MCF 10A (cell line): ENCODE measurements at regions not wholly inside any gene's neighbourhood (a gene's known extent, or its start where the extent isn't known, plus 50 kb on each side); places are given as distances from the start of the nearest gene placed in this dataset.

Source experiments
- BruUV-seq: library from RNA; stranded (reverse); fragments of 400-500 nt; replicated peaks from 2 replicates; lab custom pipeline; 2021; lab: Mats Ljungman, UMichigan
- CTCF ChIA-PET: fragments of 300-600 bp; sonication (Branson Sonifier 250); formaldehyde crosslinking; extraction: SDS; loops from one replicate; lab custom pipeline; 2021; ENCODE audit warnings: antibody characterized with exemption, inconsistent platforms; lab: Yijun Ruan, JAX
- POLR2A ChIA-PET: fragments of 300-600, 350-650 bp; sonication (Branson Sonifier 250); formaldehyde crosslinking; extraction: SDS; loops from one replicate; lab custom pipeline; 2020; ENCODE audit warnings: antibody characterized with exemption, inconsistent platforms; lab: Yijun Ruan, JAX
- DNase-seq: peaks from one replicate; pipeline ENCODE4 v3.0.0-alpha.2; 2018; ENCODE audit not compliant: unreplicated experiment
- H3K27ac Mint-ChIP-seq: one replicate; pipeline ENCODE4 v1.8.0; 2022; ENCODE audit warnings: mild to moderate bottlenecking, low read depth, mixed read lengths; ENCODE audit not compliant: unreplicated experiment
- H3K27me3 Mint-ChIP-seq: one replicate; pipeline ENCODE4 v1.8.0; 2022; ENCODE audit warnings: mixed read lengths; ENCODE audit not compliant: insufficient read depth, unreplicated experiment
- H3K36me3 Mint-ChIP-seq: one replicate; pipeline ENCODE4 v1.8.0; 2022; ENCODE audit warnings: mild to moderate bottlenecking, moderate library complexity, mixed read lengths; ENCODE audit not compliant: insufficient read depth, unreplicated experiment
- H3K4me1 Mint-ChIP-seq: one replicate; pipeline ENCODE4 v1.8.0; 2022; ENCODE audit warnings: mixed read lengths; ENCODE audit not compliant: insufficient read depth, unreplicated experiment
- H3K4me3 Mint-ChIP-seq: one replicate; pipeline ENCODE4 v1.8.0; 2022; ENCODE audit warnings: mild to moderate bottlenecking, moderate library complexity, mixed read lengths; ENCODE audit not compliant: unreplicated experiment
- H3K9me3 Mint-ChIP-seq: one replicate; pipeline ENCODE4 v1.8.0; 2022; ENCODE audit warnings: mixed read lengths; ENCODE audit not compliant: unreplicated experiment
- intact Hi-C: fragments of 100-400 bp; cut with micrococcal nuclease; formaldehyde crosslinking; loops from 2 replicates; pipeline ENCODE4 v1.14.1; 2022
- TF ChIP-seq, protein P1 (sequence below): fragments of 200-600 bp; IDR thresholded peaks from one replicate; pipeline ENCODE4 v1.8.0; 2022; ENCODE audit warnings: antibody characterized with exemption, mild to moderate bottlenecking; ENCODE audit not compliant: unreplicated experiment

- no peak overlapping the region for H3K27ac Mint-ChIP-seq
- no TSS peak for BruUV-seq
- H3K9me3 Mint-ChIP-seq: no peaks in the 10 kb centered on the region
- no peak overlapping the region for H3K4me3 Mint-ChIP-seq
- ChIA-PET POLR2A (no interaction called here), CTCF (no interaction called here)
- no peaks in the 10 kb centered on the region for H3K36me3 Mint-ChIP-seq
- TF ChIP-seq, protein P1, sequence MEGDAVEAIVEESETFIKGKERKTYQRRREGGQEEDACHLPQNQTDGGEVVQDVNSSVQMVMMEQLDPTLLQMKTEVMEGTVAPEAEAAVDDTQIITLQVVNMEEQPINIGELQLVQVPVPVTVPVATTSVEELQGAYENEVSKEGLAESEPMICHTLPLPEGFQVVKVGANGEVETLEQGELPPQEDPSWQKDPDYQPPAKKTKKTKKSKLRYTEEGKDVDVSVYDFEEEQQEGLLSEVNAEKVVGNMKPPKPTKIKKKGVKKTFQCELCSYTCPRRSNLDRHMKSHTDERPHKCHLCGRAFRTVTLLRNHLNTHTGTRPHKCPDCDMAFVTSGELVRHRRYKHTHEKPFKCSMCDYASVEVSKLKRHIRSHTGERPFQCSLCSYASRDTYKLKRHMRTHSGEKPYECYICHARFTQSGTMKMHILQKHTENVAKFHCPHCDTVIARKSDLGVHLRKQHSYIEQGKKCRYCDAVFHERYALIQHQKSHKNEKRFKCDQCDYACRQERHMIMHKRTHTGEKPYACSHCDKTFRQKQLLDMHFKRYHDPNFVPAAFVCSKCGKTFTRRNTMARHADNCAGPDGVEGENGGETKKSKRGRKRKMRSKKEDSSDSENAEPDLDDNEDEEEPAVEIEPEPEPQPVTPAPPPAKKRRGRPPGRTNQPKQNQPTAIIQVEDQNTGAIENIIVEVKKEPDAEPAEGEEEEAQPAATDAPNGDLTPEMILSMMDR: no peak
- H3K27me3 Mint-ChIP-seq: peaks cover 75% of the 10 kb centered on the region
- intact Hi-C loops: no loop called here
- DNase-seq: no peak
- H3K4me1 Mint-ChIP-seq: no peaks in the 10 kb centered on the region
Measured at GRCh38 chr3:13202744-13203397, 129.6 kb upstream of the IQSEC1 start.

- BruUV-seq: no TSS peak
- no peak overlapping the region for H3K4me3 Mint-ChIP-seq
- H3K27me3 Mint-ChIP-seq: peaks cover 75% of the 10 kb centered on the region
- intact Hi-C loops: no loop called here
- POLR2A ChIA-PET: no interaction called here
- DNase-seq: no peak
- no peak overlapping the region for H3K27ac Mint-ChIP-seq
- H3K4me1 Mint-ChIP-seq: no peaks in the 10 kb centered on the region
- H3K36me3 Mint-ChIP-seq: no peaks in the 10 kb centered on the region
- no peaks in the 10 kb centered on the region for H3K9me3 Mint-ChIP-seq
- CTCF ChIA-PET: no interaction called here
- TF ChIP-seq, protein P1: no peak
Measured at GRCh38 chr3:13201851-13202250, 128.6 kb upstream of the IQSEC1 start.

- TF ChIP-seq, protein P1: no peak
- ChIA-PET CTCF (interaction anchor here (0.7 kb wide), 1 partner anchor 93 kb away, joined by 3 read pairs; no protein-coding TSS in a partner anchor), POLR2A (no interaction called here)
- BruUV-seq: no TSS peak
- Mint-ChIP-seq H3K4me3 (no peak overlapping the region), H3K9me3 (no peaks in the 10 kb centered on the region), H3K27ac (no peak overlapping the region), H3K27me3 (peaks cover 75% of the 10 kb centered on the region), H3K36me3 (no peaks in the 10 kb centered on the region), H3K4me1 (no peaks in the 10 kb centered on the region)
- no peak for DNase-seq
- intact Hi-C loops: no loop called here
Measured at GRCh38 chr3:13200946-13201345, 127.7 kb upstream of the IQSEC1 start.

DNA sequence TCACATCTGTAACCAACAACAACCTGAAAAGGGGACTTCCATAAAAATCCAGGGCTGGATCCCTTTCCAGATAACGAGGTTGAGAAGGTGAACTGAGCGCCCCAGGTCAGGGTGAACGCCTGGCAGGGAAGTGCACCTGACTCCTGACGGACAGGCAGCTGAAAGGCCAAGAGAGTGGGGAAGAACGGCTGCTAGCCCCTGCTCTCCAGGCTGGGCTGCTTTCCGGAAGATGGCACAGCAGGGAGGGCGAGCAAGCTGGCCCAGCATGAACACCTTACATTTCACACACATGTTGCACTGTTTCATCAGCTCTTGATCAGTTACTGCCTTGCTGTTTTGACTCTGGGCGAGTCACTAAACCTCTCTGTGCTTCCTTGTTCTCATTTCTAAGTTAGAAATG, 127.2 kb upstream of the IQSEC1 start:
- DNase-seq: no peak
- H3K27ac Mint-ChIP-seq: no peak overlapping the region
- CTCF ChIA-PET: interaction anchor here (0.7 kb wide), 1 partner anchor 93 kb away, joined by 3 read pairs; no protein-coding TSS in a partner anchor
- no peak overlapping the region for H3K4me3 Mint-ChIP-seq
- TF ChIP-seq, protein P1: no peak
- no peaks in the 10 kb centered on the region for H3K4me1 Mint-ChIP-seq
- no peaks in the 10 kb centered on the region for H3K36me3 Mint-ChIP-seq
- intact Hi-C loops: no loop called here
- POLR2A ChIA-PET: no interaction called here
- peaks cover 75% of the 10 kb centered on the region for H3K27me3 Mint-ChIP-seq
- no TSS peak for BruUV-seq
- H3K9me3 Mint-ChIP-seq: no peaks in the 10 kb centered on the region
